ENCODE measurements at regions not wholly inside any gene's neighbourhood (a gene's known extent, or its start where the extent isn't known, plus 50 kb on each side); places are given as distances from the start of the nearest gene placed in this dataset.

- no peak for TF ChIP-seq ZNF274 (IDR thresholded peaks at IDR 0.05; ENCODE audit: low read depth, low read length)
These were observed 684.0 kb upstream of the CELF2 start for GRCh38 chr10:10333622-10334021.

DNA sequence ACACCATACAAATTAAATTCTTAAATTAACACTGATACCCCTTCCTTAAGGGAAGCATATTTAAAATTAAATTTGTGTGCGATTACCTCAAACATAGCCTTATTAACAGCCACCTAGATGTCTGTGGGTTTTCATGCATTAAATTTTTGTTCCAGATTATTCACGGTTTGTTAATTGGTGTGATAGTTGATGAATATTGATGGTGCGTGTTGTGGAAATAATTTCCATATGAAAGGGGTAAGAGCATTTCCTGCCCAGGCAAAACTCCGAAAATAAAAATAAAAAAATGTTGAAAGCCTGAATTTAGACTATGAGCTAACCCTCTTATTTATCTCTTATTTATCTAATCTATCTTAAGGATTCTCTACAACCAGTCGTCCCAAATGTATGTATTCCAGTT is 679.3 kb upstream of the CELF2 start:
- TF ChIP-seq ZNF274 (IDR thresholded peaks at IDR 0.05; ENCODE audit: low read depth, low read length) = no peak
- H3K4me3 ChIP-seq (ENCODE audit: low read length) = no peak overlapping the region

More at GRCh38 chr10:10333622-10334021, 684.0 kb upstream of the CELF2 start:
- H3K4me3 ChIP-seq (ENCODE audit: low read length) = no peak overlapping the region

- TF ChIP-seq ZNF274 (IDR thresholded peaks at IDR 0.05; ENCODE audit: low read depth, low read length) = no peak
- no peak overlapping the region for H3K4me3 ChIP-seq (ENCODE audit: low read length)
These were observed 671.1 kb upstream of the CELF2 start for GRCh38 chr10:10346390-10347150.

DNA sequence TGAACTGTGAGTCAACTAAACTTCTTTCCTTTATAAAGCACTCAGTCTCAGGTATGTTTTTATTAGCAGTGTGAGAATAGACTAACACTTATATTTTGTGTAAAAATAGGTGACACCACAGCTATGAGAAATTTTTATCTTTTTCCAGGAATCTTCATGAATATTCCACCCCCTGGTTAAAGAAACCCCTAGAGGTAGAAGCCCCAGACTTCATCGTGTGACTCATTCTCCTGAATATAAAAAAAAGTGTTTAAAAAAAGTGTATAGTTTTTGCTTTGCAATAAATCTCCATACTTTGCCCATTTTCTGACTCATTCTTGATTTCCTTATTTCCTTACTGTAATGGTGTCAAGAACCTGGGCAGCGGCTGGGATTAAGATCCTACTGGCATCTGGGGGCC is 667.6 kb upstream of the CELF2 start:
- TF ChIP-seq ZNF274 (IDR thresholded peaks at IDR 0.05; ENCODE audit: low read depth, low read length) = no peak

GRCh38 chr10:10351451-10351850 is 666.2 kb upstream of the CELF2 start:
- no peak overlapping the region for H3K4me3 ChIP-seq (ENCODE audit: low read length)
- no peak for TF ChIP-seq ZNF274 (IDR thresholded peaks at IDR 0.05; ENCODE audit: low read depth, low read length)

More for the DNA sequence above, 667.6 kb upstream of the CELF2 start:
- H3K4me3 ChIP-seq (ENCODE audit: low read length) = no peak overlapping the region

- no peak for TF ChIP-seq ZNF274 (IDR thresholded peaks at IDR 0.05; ENCODE audit: low read depth, low read length)
- no peak overlapping the region for H3K4me3 ChIP-seq (ENCODE audit: low read length)
These were observed 664.3 kb upstream of the CELF2 start for GRCh38 chr10:10353326-10353868.

GRCh38 chr10:10359263-10359662 is 658.4 kb upstream of the CELF2 start:
- no peak overlapping the region for H3K4me3 ChIP-seq (ENCODE audit: low read length)
- no peak for TF ChIP-seq ZNF274 (IDR thresholded peaks at IDR 0.05; ENCODE audit: low read depth, low read length)

GRCh38 chr10:10361301-10361885 is 656.3 kb upstream of the CELF2 start:
- no peak overlapping the region for H3K4me3 ChIP-seq (ENCODE audit: low read length)
- TF ChIP-seq ZNF274 (IDR thresholded peaks at IDR 0.05; ENCODE audit: low read depth, low read length) = no peak

DNA sequence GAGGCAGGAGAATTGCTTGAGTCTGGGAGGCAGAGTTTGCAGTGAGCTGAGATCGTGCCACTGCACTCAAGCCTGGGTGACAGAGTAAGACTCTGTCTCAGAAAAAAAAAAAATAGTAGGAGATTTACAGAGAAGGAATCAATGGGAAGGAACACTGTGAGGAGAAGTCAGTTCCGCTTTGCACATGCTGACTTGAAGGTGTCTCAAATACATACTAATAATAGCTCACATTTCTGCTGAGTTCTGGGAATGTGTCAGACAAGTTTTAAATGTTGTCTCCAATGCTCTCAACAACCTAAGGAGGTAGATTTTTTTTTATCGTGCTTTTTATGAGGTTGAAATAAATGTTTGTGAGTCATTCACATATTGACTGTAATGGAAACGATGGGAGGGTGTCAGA is 654.9 kb upstream of the CELF2 start:
- no peak for TF ChIP-seq ZNF274 (IDR thresholded peaks at IDR 0.05; ENCODE audit: low read depth, low read length)
- H3K4me3 ChIP-seq (ENCODE audit: low read length) = no peak overlapping the region

DNA sequence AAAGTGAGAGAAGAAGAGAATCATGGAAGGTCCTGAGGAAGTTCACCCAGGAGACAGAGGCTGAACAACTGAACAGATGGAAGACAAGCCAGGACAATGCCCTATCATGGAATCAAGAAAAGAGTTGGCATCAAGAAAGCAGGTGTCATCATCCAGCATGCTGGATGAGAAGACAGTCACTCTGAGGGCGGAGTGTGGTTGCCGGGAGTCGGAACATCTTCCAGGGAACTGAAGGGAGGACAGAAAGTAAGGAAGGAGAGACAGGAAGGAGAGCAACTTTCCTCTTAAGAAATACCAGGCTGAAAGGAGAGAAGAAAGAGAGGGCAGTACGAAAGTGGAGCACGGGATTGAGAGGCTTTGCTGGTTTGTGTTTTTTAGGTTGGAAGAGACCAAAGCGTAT is 654.5 kb upstream of the CELF2 start:
- H3K4me3 ChIP-seq (ENCODE audit: low read length) = no peak overlapping the region
- TF ChIP-seq ZNF274 (IDR thresholded peaks at IDR 0.05; ENCODE audit: low read depth, low read length) = no peak

DNA sequence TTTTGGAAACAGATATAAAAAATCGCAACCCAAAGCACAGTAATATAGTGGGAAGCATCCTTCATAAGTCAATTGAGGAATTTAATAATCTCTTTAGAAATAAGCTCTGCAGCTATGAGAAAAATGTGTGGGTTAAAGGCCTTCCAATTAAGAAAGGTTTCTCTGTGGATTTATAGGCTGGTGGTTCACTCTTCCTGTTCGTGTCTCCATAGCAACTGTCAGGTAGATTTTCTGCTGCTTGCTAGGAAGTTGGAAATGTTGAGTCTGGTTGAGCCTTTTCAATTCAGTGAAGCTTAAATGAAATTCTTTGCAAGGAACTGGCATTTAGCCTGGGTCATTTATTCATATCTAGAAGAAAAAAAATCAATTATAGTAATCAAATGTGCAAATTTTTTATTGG is 652.8 kb upstream of the CELF2 start:
- H3K4me3 ChIP-seq (ENCODE audit: low read length) = no peak overlapping the region
- no peak for TF ChIP-seq ZNF274 (IDR thresholded peaks at IDR 0.05; ENCODE audit: low read depth, low read length)

DNA sequence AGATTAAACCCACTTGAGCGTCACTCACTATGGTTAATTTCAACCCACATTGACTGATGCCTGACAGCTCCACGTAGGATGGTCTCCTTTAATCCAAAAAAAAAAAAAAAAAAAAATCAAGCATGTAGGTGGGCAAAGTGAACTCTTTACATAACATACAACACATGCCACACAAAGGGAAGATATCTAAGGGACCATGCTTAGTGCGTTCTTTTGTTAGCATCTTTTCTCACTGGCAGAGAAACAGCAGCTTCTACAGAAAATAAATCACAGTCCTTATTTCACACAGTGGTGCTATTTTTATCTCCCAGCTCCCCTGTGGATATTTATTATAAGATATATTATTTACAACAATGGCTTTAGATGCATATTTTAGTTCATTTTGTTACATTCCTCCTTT is 652.0 kb upstream of the CELF2 start:
- H3K4me3 ChIP-seq (ENCODE audit: low read length) = no peak overlapping the region
- no peak for TF ChIP-seq ZNF274 (IDR thresholded peaks at IDR 0.05; ENCODE audit: low read depth, low read length)

GRCh38 chr10:10366836-10367235 is 650.8 kb upstream of the CELF2 start:
- TF ChIP-seq ZNF274 (IDR thresholded peaks at IDR 0.05; ENCODE audit: low read depth, low read length) = no peak
- no peak overlapping the region for H3K4me3 ChIP-seq (ENCODE audit: low read length)

DNA sequence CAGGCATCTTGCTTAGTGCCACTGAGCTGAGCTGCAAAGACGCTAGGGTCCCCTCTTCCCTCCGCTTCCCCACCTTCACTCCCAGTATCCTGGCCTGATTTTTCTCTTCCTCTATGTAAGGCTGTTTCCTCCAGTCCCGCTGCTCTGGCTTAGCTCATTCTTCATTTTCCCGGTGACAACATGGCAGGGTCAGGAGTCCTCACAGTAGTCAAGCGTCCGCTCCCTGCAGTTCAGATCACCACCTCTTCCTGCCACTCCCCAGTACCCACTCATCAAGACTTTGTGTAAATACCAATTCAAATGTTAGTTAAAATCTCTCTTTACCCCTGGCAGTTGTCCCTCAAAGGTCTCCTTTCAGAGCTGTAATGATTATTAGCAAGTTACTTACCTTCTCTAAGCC is 650.4 kb upstream of the CELF2 start:
- TF ChIP-seq ZNF274 (IDR thresholded peaks at IDR 0.05; ENCODE audit: low read depth, low read length) = no peak
- H3K4me3 ChIP-seq (ENCODE audit: low read length) = no peak overlapping the region

- H3K4me3 ChIP-seq (ENCODE audit: low read length) = no peak overlapping the region
- TF ChIP-seq ZNF274 (IDR thresholded peaks at IDR 0.05; ENCODE audit: low read depth, low read length) = no peak
These were observed 648.6 kb upstream of the CELF2 start for GRCh38 chr10:10368951-10369576.

All from GM08714 (cell line).